HEK293 (cell line): ENCODE measurements at regions not wholly inside any gene's neighbourhood (a gene's known extent, or its start where the extent isn't known, plus 50 kb on each side); places are given as distances from the start of the nearest gene placed in this dataset.

Experiments
- CTCF ChIA-PET: fragments of 350-600 bp; formaldehyde crosslinking; extraction: SDS; loops from one replicate; lab custom pipeline; 2021; ENCODE audit warnings: antibody characterized with exemption; lab: Yijun Ruan, JAX
- POLR2A ChIA-PET: fragments of 300-600 bp; formaldehyde crosslinking; extraction: SDS; loops from one replicate; lab custom pipeline; 2020; ENCODE audit warnings: antibody characterized with exemption, inconsistent platforms; lab: Yijun Ruan, JAX
- H3K27ac ChIP-seq: fragments of 200-500 bp; sonication (Bioruptor generic); 2 replicates; pipeline ENCODE4 v1.5.1; 2014; ENCODE audit warnings: low read depth, low read length, control low read depth, inconsistent platforms; ENCODE audit errors: extremely low read depth
- H3K36me3 ChIP-seq, 2 experiments: fragments of 200-500 bp in 1 of 2; sonication (Bioruptor generic) in 1 of 2; 1 replicate in 1 of 2; 2 replicates in 1 of 2; pipeline ENCODE4 v1.5.1; 2014 to 2017; ENCODE audit warnings: inconsistent platforms in 2 of 2, low read length in 2 of 2; ENCODE audit not compliant: control insufficient read depth in 2 of 2, insufficient read depth in 1 of 2
- H3K4me1 ChIP-seq: fragments of 200-500 bp; sonication (Bioruptor generic); 2 replicates; pipeline ENCODE4 v1.5.1; 2014; ENCODE audit warnings: mild to moderate bottlenecking, low read length, inconsistent platforms; ENCODE audit not compliant: control insufficient read depth, insufficient read depth
- H3K4me3 ChIP-seq: 2 replicates; pipeline ENCODE4 v1.5.1; 2011; ENCODE audit warnings: low read depth, mild to moderate bottlenecking, control low read depth, low read length, moderate library complexity
- H3K9me3 ChIP-seq: fragments of 200-500 bp; sonication (Bioruptor generic); 2 replicates; pipeline ENCODE4 v1.5.1; 2014; ENCODE audit warnings: low read depth, low read length, inconsistent platforms; ENCODE audit not compliant: control insufficient read depth, insufficient read depth
- AEBP2 ChIP-seq: fragments of 450-650 bp; formaldehyde crosslinking; IDR thresholded peaks from 2 replicates; pipeline ENCODE4 v1.5.1; 2016; ENCODE audit warnings: missing biosample characterization, missing genetic modification characterization, borderline replicate concordance
- EGR2 ChIP-seq: fragments of 450-650 bp; formaldehyde crosslinking; IDR thresholded peaks from 2 replicates; pipeline ENCODE4 v1.5.1; 2016; ENCODE audit warnings: low read depth, missing biosample characterization, missing genetic modification characterization
- GLI4 ChIP-seq: fragments of 450-650 bp; formaldehyde crosslinking; IDR thresholded peaks from 2 replicates; pipeline ENCODE4 v1.5.1; 2016; ENCODE audit warnings: missing biosample characterization, missing genetic modification characterization
- HOXC10 ChIP-seq: sonication (generic); formaldehyde crosslinking; IDR thresholded peaks from 2 replicates; pipeline ENCODE4 v1.8.1; 2023; ENCODE audit warnings: mild to moderate bottlenecking, missing genetic modification reagents
- KLF8 ChIP-seq: fragments of 450-650 bp; formaldehyde crosslinking; IDR thresholded peaks from 2 replicates; pipeline ENCODE4 v1.5.1; 2016; ENCODE audit warnings: missing biosample characterization, missing genetic modification characterization
- PRDM2 ChIP-seq: fragments of 450-650 bp; formaldehyde crosslinking; IDR thresholded peaks from 2 replicates; pipeline ENCODE4 v1.5.1; 2016; ENCODE audit warnings: missing biosample characterization, missing genetic modification characterization, borderline replicate concordance
- REPIN1 ChIP-seq: fragments of 450-650 bp; formaldehyde crosslinking; IDR thresholded peaks from 2 replicates; pipeline ENCODE4 v1.5.1; 2017; ENCODE audit warnings: missing biosample characterization, missing genetic modification characterization, low read depth
- SCRT1 ChIP-seq: fragments of 450-650 bp; formaldehyde crosslinking; IDR thresholded peaks from 2 replicates; pipeline ENCODE4 v1.5.1; 2016; ENCODE audit warnings: missing biosample characterization, missing genetic modification characterization, borderline replicate concordance
- SP2 ChIP-seq: fragments of 450-650 bp; formaldehyde crosslinking; IDR thresholded peaks from 2 replicates; pipeline ENCODE4 v1.5.1; 2016; ENCODE audit warnings: missing biosample characterization, missing genetic modification characterization
- WT1 ChIP-seq: fragments of 450-650 bp; formaldehyde crosslinking; IDR thresholded peaks from 2 replicates; pipeline ENCODE4 v1.5.1; 2016; ENCODE audit warnings: missing biosample characterization, missing genetic modification characterization
- YY1 ChIP-seq: fragments of 450-650 bp; formaldehyde crosslinking; IDR thresholded peaks from 2 replicates; pipeline ENCODE4 v1.5.1; 2018; ENCODE audit warnings: missing biosample characterization, missing genetic modification characterization
- ZBTB26 ChIP-seq: fragments of 450-650 bp; formaldehyde crosslinking; optimal IDR thresholded peaks from 2 replicates; pipeline ENCODE3; 2016; ENCODE audit warnings: missing biosample characterization, mild to moderate bottlenecking, missing genetic modification characterization
- ZNF138 ChIP-seq: fragments of 450-650 bp; formaldehyde crosslinking; IDR thresholded peaks from 2 replicates; pipeline ENCODE4 v1.5.1; 2016; ENCODE audit warnings: missing biosample characterization, missing genetic modification characterization, borderline replicate concordance
- ZNF311 ChIP-seq: fragments of 450-650 bp; formaldehyde crosslinking; IDR thresholded peaks from 2 replicates; pipeline ENCODE4 v1.5.1; 2017; ENCODE audit warnings: missing biosample characterization, missing genetic modification characterization, borderline replicate concordance
- ZNF416 ChIP-seq: fragments of 450-650 bp; formaldehyde crosslinking; IDR thresholded peaks from 2 replicates; pipeline ENCODE4 v1.5.1; 2016; ENCODE audit warnings: missing biosample characterization, missing genetic modification characterization
- ZNF513 ChIP-seq: fragments of 450-650 bp; IDR thresholded peaks from 2 replicates; pipeline ENCODE4 v1.5.1; 2018; ENCODE audit warnings: missing biosample characterization, missing genetic modification characterization
- ZNF76 ChIP-seq: fragments of 450-650 bp; formaldehyde crosslinking; IDR thresholded peaks from 2 replicates; pipeline ENCODE4; 2016; ENCODE audit warnings: low read depth, missing biosample characterization, missing genetic modification characterization, borderline replicate concordance
- ZNF785 ChIP-seq: fragments of 450-650 bp; formaldehyde crosslinking; IDR thresholded peaks from 2 replicates; pipeline ENCODE4 v1.5.1; 2016; ENCODE audit warnings: missing biosample characterization, missing genetic modification characterization
- ZXDB ChIP-seq: fragments of 450-650 bp; formaldehyde crosslinking; IDR thresholded peaks from 2 replicates; pipeline ENCODE4 v1.5.1; 2016; ENCODE audit warnings: missing biosample characterization, missing genetic modification characterization

- H3K36me3 ChIP-seq, result no peaks in the 10 kb centered on the region
- no peaks in the 10 kb centered on the region for H3K9me3 ChIP-seq
- CTCF ChIA-PET, result no interaction called here
- no peak for TF ChIP-seq SP2 (tag by site-specific recombination)
- TF ChIP-seq ZNF513 (tag by site-specific recombination), result no peak
- no peak for TF ChIP-seq GLI4 (tag by site-specific recombination)
- no peak for TF ChIP-seq ZNF76 (tag by site-specific recombination)
- TF ChIP-seq AEBP2 (tag by site-specific recombination), result no peak
- TF ChIP-seq WT1 (tag by site-specific recombination), result no peak
- TF ChIP-seq ZNF416 (tag by site-specific recombination), result no peak
- TF ChIP-seq KLF8 (tag by site-specific recombination), result no peak
- no peak for TF ChIP-seq PRDM2 (tag by site-specific recombination)
- no peak for TF ChIP-seq ZNF785
- H3K4me3 ChIP-seq, result no peak overlapping the region
- H3K4me1 ChIP-seq, result no peaks in the 10 kb centered on the region
- POLR2A ChIA-PET, result no interaction called here
- no peak overlapping the region for H3K27ac ChIP-seq
Observed at GRCh38 chr1:2931724-2932401, 89.4 kb upstream of the ACTRT2 start.

GRCh38 chr1:2932671-2933350, 88.5 kb upstream of the ACTRT2 start:
- H3K4me3 ChIP-seq, result no peak overlapping the region
- CTCF ChIA-PET, result no interaction called here
- no peak overlapping the region for H3K27ac ChIP-seq
- TF ChIP-seq ZXDB (tag by site-specific recombination) (no peak), REPIN1 (no peak), ZNF138 (tag by site-specific recombination) (no peak), ZNF311 (tag by site-specific recombination) (no peak), HOXC10 (no peak), SCRT1 (tag by site-specific recombination) (no peak), YY1 (tag by site-specific recombination) (no peak), AEBP2 (tag by site-specific recombination) (no peak), ZBTB26 (tag by site-specific recombination) (no peak), EGR2 (tag by site-specific recombination) (no peak)
- POLR2A ChIA-PET, result no interaction called here
- no peaks in the 10 kb centered on the region for H3K4me1 ChIP-seq
- H3K9me3 ChIP-seq, result no peaks in the 10 kb centered on the region
- H3K36me3 ChIP-seq, result no peaks in the 10 kb centered on the region
